ENCODE measurements at regions not wholly inside any gene's neighbourhood (a gene's known extent, or its start where the extent isn't known, plus 50 kb on each side); places are given as distances from the start of the nearest gene placed in this dataset.

DNA sequence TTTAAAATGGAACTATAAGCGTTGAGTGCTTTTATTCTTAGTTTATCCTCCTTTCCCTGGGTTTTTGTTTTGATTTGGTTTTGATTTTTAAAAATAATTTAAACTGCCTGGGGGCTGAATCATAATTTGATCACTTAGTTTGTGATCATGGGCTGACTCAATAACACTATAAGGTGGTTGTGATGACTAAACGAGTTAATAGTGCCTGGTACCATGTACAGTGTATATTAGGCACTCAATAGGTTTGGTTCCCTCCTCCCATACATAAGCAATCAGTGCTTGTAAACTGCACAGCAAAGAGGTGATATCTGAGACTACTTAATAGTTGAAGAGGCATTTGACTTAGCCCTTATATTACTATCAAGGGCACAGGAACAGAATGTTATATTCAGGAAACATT, 200.9 kb upstream of the RFC3 start:
- no peak overlapping the region for H3K27ac ChIP-seq (replicated peaks)
- DNase-seq = no peak
- H3K36me3 ChIP-seq = no peaks in the 10 kb centered on the region
- intact Hi-C loops (cut with micrococcal nuclease) = no loop called here
- H3K9me3 ChIP-seq (replicated peaks) = peaks cover 4% of the 10 kb centered on the region
- peaks cover 45% of the 10 kb centered on the region for H3K4me1 ChIP-seq
- no peak overlapping the region for H3K4me3 ChIP-seq
- no peak for TF ChIP-seq CTCF (IDR thresholded peaks at IDR 0.05; ENCODE audit: borderline replicate concordance)
- no peaks in the 10 kb centered on the region for H3K27me3 ChIP-seq (ENCODE audit: low read depth)

GRCh38 chr13:33624253-33624652, 193.7 kb upstream of the RFC3 start:
- intact Hi-C loops (cut with micrococcal nuclease) = no loop called here
- DNase-seq = no peak
- no peak for TF ChIP-seq CTCF (IDR thresholded peaks at IDR 0.05; ENCODE audit: borderline replicate concordance)

GRCh38 chr13:33624740-33625139, 193.2 kb upstream of the RFC3 start:
- Histone ChIP-seq H3K27me3 (ENCODE audit: low read depth) (no peaks in the 10 kb centered on the region), H3K4me3 (no peak overlapping the region), H3K27ac (replicated peaks) (no peak overlapping the region), H3K4me1 (no peaks in the 10 kb centered on the region), H3K36me3 (no peaks in the 10 kb centered on the region), H3K9me3 (replicated peaks) (no peaks in the 10 kb centered on the region)
- DNase-seq = no peak
- no peak for TF ChIP-seq CTCF (IDR thresholded peaks at IDR 0.05; ENCODE audit: borderline replicate concordance)
- intact Hi-C loops (cut with micrococcal nuclease) = no loop called here

More at GRCh38 chr13:33624253-33624652, 193.7 kb upstream of the RFC3 start:
- H3K4me1 ChIP-seq = no peaks in the 10 kb centered on the region
- H3K9me3 ChIP-seq (replicated peaks) = no peaks in the 10 kb centered on the region
- no peaks in the 10 kb centered on the region for H3K36me3 ChIP-seq
- no peaks in the 10 kb centered on the region for H3K27me3 ChIP-seq (ENCODE audit: low read depth)
- H3K27ac ChIP-seq (replicated peaks) = no peak overlapping the region
- no peak overlapping the region for H3K4me3 ChIP-seq

GRCh38 chr13:33626407-33626806, 191.5 kb upstream of the RFC3 start:
- Histone ChIP-seq H3K4me3 (no peak overlapping the region), H3K36me3 (no peaks in the 10 kb centered on the region), H3K9me3 (replicated peaks) (no peaks in the 10 kb centered on the region), H3K27me3 (ENCODE audit: low read depth) (no peaks in the 10 kb centered on the region), H3K27ac (replicated peaks) (no peak overlapping the region), H3K4me1 (no peaks in the 10 kb centered on the region)
- no peak for TF ChIP-seq CTCF (IDR thresholded peaks at IDR 0.05; ENCODE audit: borderline replicate concordance)
- DNase-seq = no peak
- intact Hi-C loops (cut with micrococcal nuclease) = no loop called here

GRCh38 chr13:33628662-33629061, 189.3 kb upstream of the RFC3 start:
- H3K27me3 ChIP-seq (ENCODE audit: low read depth) = no peaks in the 10 kb centered on the region
- intact Hi-C loops (cut with micrococcal nuclease) = no loop called here
- H3K4me3 ChIP-seq = no peak overlapping the region
- H3K4me1 ChIP-seq = peaks cover under 1% of the 10 kb centered on the region
- no peaks in the 10 kb centered on the region for H3K36me3 ChIP-seq
- DNase-seq = no peak
- TF ChIP-seq CTCF (IDR thresholded peaks at IDR 0.05; ENCODE audit: borderline replicate concordance) = no peak
- no peak overlapping the region for H3K27ac ChIP-seq (replicated peaks)
- H3K9me3 ChIP-seq (replicated peaks) = no peaks in the 10 kb centered on the region
